CD4-positive, alpha-beta T cell treated with Interleukin-15 for 1 hour (primary cell): ENCODE measurements at regions not wholly inside any gene's neighbourhood (a gene's known extent, or its start where the extent isn't known, plus 50 kb on each side); places are given as distances from the start of the nearest gene placed in this dataset.
"Not testable (repeated sequence)": the region's sequence is repeated elsewhere in the genome, so short reads cannot be mapped to it uniquely, and the experiment has no call there.

Source experiments
- DNase-seq: peaks from one replicate; pipeline ENCODE4 v3.0.0-alpha.2; 2020

GRCh38 chr4:53712408-53713020, 121.2 kb upstream of the LNX1 start:
- DNase-seq = no peak

- DNase-seq = no peak
Observed at GRCh38 chr4:53711926-53712325, 120.6 kb upstream of the LNX1 start.

- DNase-seq = no peak
Observed at GRCh38 chr4:53709693-53710092, 118.4 kb upstream of the LNX1 start.

GRCh38 chr4:53707491-53707890, 116.2 kb upstream of the LNX1 start:
- DNase-seq = no peak

GRCh38 chr4:53706422-53707032, 115.2 kb upstream of the LNX1 start:
- DNase-seq = no peak

- DNase-seq = no peak
Observed at GRCh38 chr4:53705972-53706371, 114.7 kb upstream of the LNX1 start.

GRCh38 chr4:53705151-53705764, 114.0 kb upstream of the LNX1 start:
- no peak for DNase-seq

GRCh38 chr4:53704329-53704728, 113.0 kb upstream of the LNX1 start:
- DNase-seq = no peak

- DNase-seq = no peak
Observed at GRCh38 chr4:53703267-53703655, 112.0 kb upstream of the LNX1 start.

GRCh38 chr4:53702334-53703266, 111.3 kb upstream of the LNX1 start:
- DNase-seq = peak; percentile 28

GRCh38 chr4:53701260-53701659, 110.0 kb upstream of the LNX1 start:
- DNase-seq = not testable (repeated sequence)

GRCh38 chr4:53699310-53699709, 108.0 kb upstream of the LNX1 start:
- not testable (repeated sequence) for DNase-seq

- DNase-seq = no peak
Observed at GRCh38 chr4:53697016-53697685, 105.9 kb upstream of the LNX1 start.

- DNase-seq = no peak
Observed at GRCh38 chr4:53695540-53696463, 104.5 kb upstream of the LNX1 start.

GRCh38 chr4:53694666-53695065, 103.4 kb upstream of the LNX1 start:
- no peak for DNase-seq

GRCh38 chr4:53693909-53694308, 102.6 kb upstream of the LNX1 start:
- no peak for DNase-seq

GRCh38 chr4:53693408-53693807, 102.1 kb upstream of the LNX1 start:
- no peak for DNase-seq

- no peak for DNase-seq
Observed at GRCh38 chr4:53688186-53688790, 97.0 kb upstream of the LNX1 start.

GRCh38 chr4:53686521-53686920, 95.2 kb upstream of the LNX1 start:
- no peak for DNase-seq

- DNase-seq = no peak
Observed at GRCh38 chr4:53684136-53685130, 93.1 kb upstream of the LNX1 start.
